CD14-positive monocyte (primary cell): ENCODE measurements at regions not wholly inside any gene's neighbourhood (a gene's known extent, or its start where the extent isn't known, plus 50 kb on each side); places are given as distances from the start of the nearest gene placed in this dataset.

Experiments used
- DNase-seq, 3 donors: peaks; one replicate each; pipeline ENCODE4 v3.0.0-alpha.2; 2011 to 2022
- H2AFZ ChIP-seq: 2 replicates; pipeline ENCODE4 v1.6.0; 2012; ENCODE audit warnings: mild to moderate bottlenecking, low read depth, low read length, inconsistent platforms; ENCODE audit not compliant: insufficient read depth, poor library complexity, severe bottlenecking
- H3K27ac ChIP-seq, 2 donors: 1 replicate in 1 of 2; 2 replicates in 1 of 2; pipeline ENCODE4 v1.5.1; 2012 to 2013; ENCODE audit warnings: low read length in 2 of 2, control low read depth in 1 of 2, inconsistent platforms in 1 of 2, low read depth in 1 of 2, mild to moderate bottlenecking in 1 of 2
- H3K27me3 ChIP-seq, 2 donors: one replicate each; pipeline versions ENCODE4 v1.6.0 to v1.6.1; 2011 to 2013; ENCODE audit warnings: low read length in 2 of 2; ENCODE audit not compliant: control insufficient read depth in 2 of 2, insufficient read depth in 2 of 2
- H3K36me3 ChIP-seq, 2 donors: replicated peaks in 1 of 2; 1 replicate in 1 of 2; 2 replicates in 1 of 2; pipeline versions ENCODE4 v1.5.1 to v1.6.1; 2012 to 2013; ENCODE audit warnings: low read length in 2 of 2, control low read depth in 1 of 2, inconsistent platforms in 1 of 2, mild to moderate bottlenecking in 1 of 2; ENCODE audit not compliant: insufficient read depth in 2 of 2, control insufficient read depth in 1 of 2
- H3K4me1 ChIP-seq, 2 donors: 1 replicate in 1 of 2; 2 replicates in 1 of 2; pipeline versions ENCODE4 v1.5.1 to v1.6.1; 2012 to 2013; ENCODE audit warnings: low read length in 2 of 2, control low read depth in 1 of 2, inconsistent platforms in 1 of 2, mild to moderate bottlenecking in 1 of 2, moderate library complexity in 1 of 2; ENCODE audit not compliant: insufficient read depth in 2 of 2, control insufficient read depth in 1 of 2
- H3K4me2 ChIP-seq: replicated peaks from 2 replicates; pipeline ENCODE3; 2012; ENCODE audit warnings: low read length, moderate library complexity, mild to moderate bottlenecking; ENCODE audit not compliant: poor library complexity, severe bottlenecking; ENCODE audit errors: extremely low read depth
- H3K4me3 ChIP-seq, 3 experiments: fragments of 200-600 bp in 1 of 3; sonication (generic) in 1 of 3; replicated peaks in 1 of 3; 1 replicate in 2 of 3; 2 replicates in 1 of 3; pipeline ENCODE4 v1.5.1; 2011 to 2013; ENCODE audit warnings: low read length in 3 of 3, mild to moderate bottlenecking in 3 of 3, control low read depth in 2 of 3, low read depth in 2 of 3, inconsistent platforms in 1 of 3, moderate library complexity in 1 of 3
- H3K79me2 ChIP-seq: 2 replicates; pipeline ENCODE4 v1.6.0; 2012; ENCODE audit warnings: mild to moderate bottlenecking, control low read depth, inconsistent platforms, low read length, moderate library complexity; ENCODE audit not compliant: insufficient read depth
- H3K9ac ChIP-seq: 2 replicates; pipeline ENCODE4 v1.6.0; 2017; ENCODE audit warnings: low read length, mild to moderate bottlenecking; ENCODE audit not compliant: insufficient read depth, poor library complexity, severe bottlenecking
- H3K9me3 ChIP-seq, 2 donors: replicated peaks in 1 of 2; 1 replicate in 1 of 2; 2 replicates in 1 of 2; pipeline versions ENCODE4 v1.5.1 to v1.6.1; 2012 to 2013; ENCODE audit warnings: low read length in 2 of 2, control low read depth in 1 of 2; ENCODE audit not compliant: control insufficient read depth in 1 of 2, insufficient read depth in 1 of 2
- H4K20me1 ChIP-seq: 2 replicates; pipeline ENCODE4 v1.6.0; 2012; ENCODE audit warnings: mild to moderate bottlenecking, low read length, control low read depth, moderate library complexity; ENCODE audit not compliant: insufficient read depth
- H3K27ac Mint-ChIP-seq, 7 donors: one replicate each; pipeline ENCODE4 v1.8.0; 2020; ENCODE audit warnings: mild to moderate bottlenecking in 7 of 7, mixed read lengths in 7 of 7, moderate library complexity in 6 of 7, inconsistent platforms in 2 of 7
- H3K27me3 Mint-ChIP-seq, 3 donors: one replicate each; pipeline ENCODE4 v1.8.0; 2021 to 2022; ENCODE audit warnings: low read depth in 3 of 3, mild to moderate bottlenecking in 3 of 3, mixed read lengths in 3 of 3, moderate library complexity in 3 of 3, inconsistent platforms in 1 of 3
- H3K36me3 Mint-ChIP-seq, 2 donors: one replicate each; pipeline ENCODE4 v1.8.0; 2020; ENCODE audit warnings: mixed read lengths in 2 of 2, inconsistent platforms in 1 of 2, mild to moderate bottlenecking in 1 of 2
- H3K4me1 Mint-ChIP-seq: one replicate; pipeline ENCODE4 v1.8.0; 2020; ENCODE audit warnings: mild to moderate bottlenecking, mixed read lengths
- H3K4me3 Mint-ChIP-seq, 2 donors: one replicate each; pipeline ENCODE4 v1.8.0; 2020; ENCODE audit warnings: mild to moderate bottlenecking in 2 of 2, mixed read lengths in 2 of 2, moderate library complexity in 1 of 2
- H3K9me3 Mint-ChIP-seq, 7 donors: one replicate each; pipeline ENCODE4 v1.8.0; 2020 to 2022; ENCODE audit warnings: mixed read lengths in 7 of 7, mild to moderate bottlenecking in 6 of 7, moderate library complexity in 6 of 7, inconsistent platforms in 2 of 7
- WGBS: methylation state at CpG from one replicate; pipeline ENCODE4 v1.1.5; 2013; ENCODE audit warnings: missing lambda C conversion rate; ENCODE audit not compliant: insufficient coverage; 5-methylcytosine and 5-hydroxymethylcytosine counted together
- intact Hi-C, 2 donors: fragments of 100-400 bp; cut with micrococcal nuclease; formaldehyde crosslinking; loops; one replicate each; pipeline versions ENCODE4 v1.15.0 to v1.15.1; 2023
- TF ChIP-seq, protein P1 (sequence below): fragments of 200-600 bp; IDR thresholded peaks from one replicate; pipeline ENCODE4 v1.8.0; 2022; ENCODE audit warnings: antibody characterized with exemption, mild to moderate bottlenecking

GRCh38 chr13:104326523-104326922 lies 1260.3 kb upstream of the SLC10A2 start:
- no peak for DNase-seq
- Histone ChIP-seq H4K20me1 (no peaks in the 10 kb centered on the region), H3K36me3 (no peaks in the 10 kb centered on the region), H2AFZ (no peak overlapping the region), H3K4me2 (no peak overlapping the region), H3K9me3 (no peaks in the 10 kb centered on the region), H3K79me2 (no peaks in the 10 kb centered on the region), H3K27me3 (no peaks in the 10 kb centered on the region), H3K27ac (no peak overlapping the region), H3K9ac (no peak overlapping the region), H3K4me3 (no peak overlapping the region), H3K4me1 (no peaks in the 10 kb centered on the region)
- Mint-ChIP-seq H3K4me3 (no peak overlapping the region), H3K36me3 (no peaks in the 10 kb centered on the region), H3K27ac (no peak overlapping the region), H3K4me1 (no peaks in the 10 kb centered on the region), H3K9me3 (peaks cover 0 to 6% (median 3%) of the 10 kb centered on the region in 7 donors), H3K27me3 (no peaks in the 10 kb centered on the region)
- TF ChIP-seq, protein P1, sequence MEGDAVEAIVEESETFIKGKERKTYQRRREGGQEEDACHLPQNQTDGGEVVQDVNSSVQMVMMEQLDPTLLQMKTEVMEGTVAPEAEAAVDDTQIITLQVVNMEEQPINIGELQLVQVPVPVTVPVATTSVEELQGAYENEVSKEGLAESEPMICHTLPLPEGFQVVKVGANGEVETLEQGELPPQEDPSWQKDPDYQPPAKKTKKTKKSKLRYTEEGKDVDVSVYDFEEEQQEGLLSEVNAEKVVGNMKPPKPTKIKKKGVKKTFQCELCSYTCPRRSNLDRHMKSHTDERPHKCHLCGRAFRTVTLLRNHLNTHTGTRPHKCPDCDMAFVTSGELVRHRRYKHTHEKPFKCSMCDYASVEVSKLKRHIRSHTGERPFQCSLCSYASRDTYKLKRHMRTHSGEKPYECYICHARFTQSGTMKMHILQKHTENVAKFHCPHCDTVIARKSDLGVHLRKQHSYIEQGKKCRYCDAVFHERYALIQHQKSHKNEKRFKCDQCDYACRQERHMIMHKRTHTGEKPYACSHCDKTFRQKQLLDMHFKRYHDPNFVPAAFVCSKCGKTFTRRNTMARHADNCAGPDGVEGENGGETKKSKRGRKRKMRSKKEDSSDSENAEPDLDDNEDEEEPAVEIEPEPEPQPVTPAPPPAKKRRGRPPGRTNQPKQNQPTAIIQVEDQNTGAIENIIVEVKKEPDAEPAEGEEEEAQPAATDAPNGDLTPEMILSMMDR, result no peak
- intact Hi-C loops, result no loop called here
- WGBS, result no CpG with 5 or more reads among the region's 6 CpGs

- no peak for DNase-seq
- Mint-ChIP-seq H3K4me3 (no peak overlapping the region), H3K9me3 (peaks cover 0 to 3% (median 0%) of the 10 kb centered on the region in 7 donors), H3K27me3 (no peaks in the 10 kb centered on the region), H3K36me3 (no peaks in the 10 kb centered on the region), H3K4me1 (no peaks in the 10 kb centered on the region), H3K27ac (no peak overlapping the region)
- Histone ChIP-seq H2AFZ (no peak overlapping the region), H4K20me1 (no peaks in the 10 kb centered on the region), H3K27me3 (no peaks in the 10 kb centered on the region), H3K4me2 (no peak overlapping the region), H3K9ac (no peak overlapping the region), H3K4me1 (no peaks in the 10 kb centered on the region), H3K9me3 (no peaks in the 10 kb centered on the region), H3K4me3 (no peak overlapping the region), H3K79me2 (no peaks in the 10 kb centered on the region), H3K36me3 (no peaks in the 10 kb centered on the region), H3K27ac (no peak overlapping the region)
- WGBS, result 100% methylated on average over 3 of the region's 5 CpGs
- intact Hi-C loops, result no loop called here
- TF ChIP-seq, protein P1, result no peak
These were observed 1255.5 kb upstream of the SLC10A2 start for GRCh38 chr13:104321756-104322155.
